AG04449 (cell line): ENCODE measurements at regions not wholly inside any gene's neighbourhood (a gene's known extent, or its start where the extent isn't known, plus 50 kb on each side); places are given as distances from the start of the nearest gene placed in this dataset.

Experiments used
- CTCF ChIA-PET: fragments of 350-600 bp; formaldehyde crosslinking; extraction: SDS; loops from one replicate; lab custom pipeline; 2021; ENCODE audit warnings: antibody characterized with exemption; lab: Yijun Ruan, JAX
- POLR2A ChIA-PET: fragments of 400-600, 350-600 bp; formaldehyde crosslinking; extraction: SDS; loops from one replicate; lab custom pipeline; 2020; ENCODE audit warnings: antibody characterized with exemption, inconsistent platforms; lab: Yijun Ruan, JAX
- DNase-seq: peaks from one replicate; pipeline ENCODE4 v3.0.0-alpha.2; 2010; ENCODE audit warnings: low read depth, low spot score
- H3K4me3 ChIP-seq: 2 replicates; pipeline ENCODE4 v1.5.1; 2011; ENCODE audit warnings: low read depth, mild to moderate bottlenecking, control low read depth, low read length
- TF ChIP-seq, protein P1 (sequence below): IDR thresholded peaks from one replicate; pipeline ENCODE4 v1.5.1; 2011; ENCODE audit warnings: mild to moderate bottlenecking, moderate library complexity, low read length, control low read depth, inconsistent platforms; ENCODE audit not compliant: insufficient read depth; ENCODE audit errors: missing control alignments

DNA sequence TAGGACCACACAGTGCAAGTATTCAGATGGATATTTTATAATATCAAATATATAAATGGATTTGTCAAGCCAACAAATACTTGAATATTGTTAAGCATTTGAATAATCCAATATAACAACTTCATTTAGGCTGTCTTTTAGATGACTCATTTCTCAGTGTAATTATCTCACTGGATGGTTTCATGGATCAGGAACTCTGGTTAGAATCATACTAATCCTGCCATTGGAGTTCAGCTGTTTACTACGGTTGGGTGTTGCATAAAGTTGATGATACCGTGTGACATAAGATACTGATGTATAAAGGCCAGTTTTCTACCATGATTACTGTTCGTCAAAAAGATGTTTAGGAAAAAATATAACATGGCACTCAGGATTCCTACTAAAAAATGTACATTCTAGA lies 196.3 kb downstream of the TSHZ3 start:
- TF ChIP-seq, protein P1, sequence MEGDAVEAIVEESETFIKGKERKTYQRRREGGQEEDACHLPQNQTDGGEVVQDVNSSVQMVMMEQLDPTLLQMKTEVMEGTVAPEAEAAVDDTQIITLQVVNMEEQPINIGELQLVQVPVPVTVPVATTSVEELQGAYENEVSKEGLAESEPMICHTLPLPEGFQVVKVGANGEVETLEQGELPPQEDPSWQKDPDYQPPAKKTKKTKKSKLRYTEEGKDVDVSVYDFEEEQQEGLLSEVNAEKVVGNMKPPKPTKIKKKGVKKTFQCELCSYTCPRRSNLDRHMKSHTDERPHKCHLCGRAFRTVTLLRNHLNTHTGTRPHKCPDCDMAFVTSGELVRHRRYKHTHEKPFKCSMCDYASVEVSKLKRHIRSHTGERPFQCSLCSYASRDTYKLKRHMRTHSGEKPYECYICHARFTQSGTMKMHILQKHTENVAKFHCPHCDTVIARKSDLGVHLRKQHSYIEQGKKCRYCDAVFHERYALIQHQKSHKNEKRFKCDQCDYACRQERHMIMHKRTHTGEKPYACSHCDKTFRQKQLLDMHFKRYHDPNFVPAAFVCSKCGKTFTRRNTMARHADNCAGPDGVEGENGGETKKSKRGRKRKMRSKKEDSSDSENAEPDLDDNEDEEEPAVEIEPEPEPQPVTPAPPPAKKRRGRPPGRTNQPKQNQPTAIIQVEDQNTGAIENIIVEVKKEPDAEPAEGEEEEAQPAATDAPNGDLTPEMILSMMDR = no peak
- DNase-seq = no peak
- no peak overlapping the region for H3K4me3 ChIP-seq
- CTCF ChIA-PET = no interaction called here
- POLR2A ChIA-PET = no interaction called here

DNA sequence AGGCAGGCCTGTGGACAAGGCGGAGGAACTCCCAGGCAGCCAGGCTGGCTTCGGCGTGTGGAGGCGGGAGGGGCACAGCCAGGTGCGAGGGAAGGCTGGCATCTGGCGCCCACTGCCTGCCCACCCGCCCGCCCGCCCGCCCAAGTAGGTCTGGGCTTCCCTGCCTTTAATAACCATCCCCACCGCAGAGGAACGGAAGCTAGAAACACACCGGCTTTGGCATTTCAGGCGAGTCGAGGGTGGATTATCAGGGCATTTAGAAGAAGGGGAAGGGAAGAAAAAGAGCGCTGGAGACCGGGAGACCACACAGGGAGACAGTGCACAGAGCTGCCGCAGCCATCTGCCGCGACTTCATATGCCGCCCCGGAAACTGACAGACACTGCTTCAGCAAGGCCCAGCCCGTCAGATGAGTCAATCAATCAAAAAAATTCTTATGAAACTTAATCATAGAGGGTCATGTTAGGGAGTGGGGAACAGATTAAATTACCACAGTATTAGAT lies 199.7 kb downstream of the TSHZ3 start:
- H3K4me3 ChIP-seq = no peak overlapping the region; the same call in 1 of the 2 replicates
- TF ChIP-seq, protein P1 = no peak
- POLR2A ChIA-PET = interaction anchor here (0.6 to 2.1 kb wide), 6 partner anchors 9 to 486 kb away, joined by 3 to 6 read pairs (median 4); no protein-coding TSS in a partner anchor
- CTCF ChIA-PET = interaction anchor here (0.7 to 1.4 kb wide), 3 partner anchors 8 to 39 kb away, joined by 3 to 4 read pairs (median 4); no protein-coding TSS in a partner anchor
- no peak for DNase-seq

- H3K4me3 ChIP-seq = no peak overlapping the region
- POLR2A ChIA-PET = interaction anchor here (0.6 to 2.1 kb wide), 5 partner anchors 9 to 486 kb away, joined by 3 to 6 read pairs (median 4); no protein-coding TSS in a partner anchor
- CTCF ChIA-PET = interaction anchor here (0.7 to 1.5 kb wide), 4 partner anchors 8 to 94 kb away, joined by 3 to 6 read pairs (median 4); no protein-coding TSS in a partner anchor
- DNase-seq = no peak
- TF ChIP-seq, protein P1 = no peak
These were observed 200.6 kb downstream of the TSHZ3 start for GRCh38 chr19:31148671-31149070.

- POLR2A ChIA-PET = no interaction called here
- DNase-seq = no peak
- TF ChIP-seq, protein P1 = no peak
- H3K4me3 ChIP-seq = no peak overlapping the region
- CTCF ChIA-PET = interaction anchor here (0.8 to 1.5 kb wide), 2 partner anchors 21 to 92 kb away, joined by 5 to 6 read pairs; no protein-coding TSS in a partner anchor
These were observed 202.0 kb downstream of the TSHZ3 start for GRCh38 chr19:31147234-31147633.

GRCh38 chr19:31146546-31147183 lies 202.6 kb downstream of the TSHZ3 start:
- no peak for DNase-seq
- CTCF ChIA-PET = interaction anchor here (0.8 to 1.4 kb wide), 3 partner anchors 14 to 92 kb away, joined by 3 to 7 read pairs (median 5); no protein-coding TSS in a partner anchor
- POLR2A ChIA-PET = no interaction called here
- no peak overlapping the region for H3K4me3 ChIP-seq
- TF ChIP-seq, protein P1 = no peak

DNA sequence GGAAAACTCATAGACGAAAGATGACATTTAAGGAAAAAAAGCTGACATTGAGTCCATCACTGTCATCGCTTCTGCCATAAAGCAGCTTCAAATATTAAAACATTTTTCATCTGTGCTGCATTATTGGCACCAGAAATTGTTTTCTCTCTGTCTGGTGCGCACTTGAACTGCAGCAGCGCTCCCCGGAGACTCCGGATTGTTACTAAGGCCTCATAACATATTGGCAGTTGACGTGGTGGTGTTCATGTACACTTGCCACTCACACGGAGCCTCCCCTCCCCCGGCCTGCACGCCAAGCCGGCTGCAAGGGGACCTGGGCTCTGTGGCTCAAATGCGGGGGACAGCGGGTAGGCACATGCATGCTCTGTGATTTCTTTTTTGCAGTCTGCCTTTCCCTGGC lies 203.2 kb downstream of the TSHZ3 start:
- CTCF ChIA-PET = interaction anchor here (0.9 to 1.4 kb wide), 2 partner anchors 13 to 91 kb away, joined by 3 to 7 read pairs; no protein-coding TSS in a partner anchor
- no peak overlapping the region for H3K4me3 ChIP-seq
- POLR2A ChIA-PET = no interaction called here
- TF ChIP-seq, protein P1 = no peak
- no peak for DNase-seq
